ENCODE measurements at regions not wholly inside any gene's neighbourhood (a gene's known extent, or its start where the extent isn't known, plus 50 kb on each side); places are given as distances from the start of the nearest gene placed in this dataset.

GRCh38 chr22:22811016-22812009 lies 76.3 kb upstream of the IGLL5 start:
- H3K36me3 ChIP-seq (ENCODE audit: insufficient read depth, low read length): no peaks in the 10 kb centered on the region
- peaks cover 29% of the 10 kb centered on the region for H3K27me3 ChIP-seq (ENCODE audit: insufficient read depth, low read length)
- H2AFZ ChIP-seq (ENCODE audit: low read length, unreplicated experiment): no peak overlapping the region
- no peaks in the 10 kb centered on the region for H3K79me2 ChIP-seq (ENCODE audit: control insufficient read depth, insufficient read depth, low read length, unreplicated experiment)
- H3K4me3 ChIP-seq (ENCODE audit: low read depth, low read length): no peak overlapping the region
- H3K27ac ChIP-seq (ENCODE audit: low read depth, low read length): no peak overlapping the region
- no peaks in the 10 kb centered on the region for H3K4me1 ChIP-seq (ENCODE audit: control insufficient read depth, insufficient read depth, low read length, unreplicated experiment)

GRCh38 chr22:22812031-22812905 lies 75.3 kb upstream of the IGLL5 start:
- Histone ChIP-seq H3K27me3 (ENCODE audit: insufficient read depth, low read length) (peaks cover 27% of the 10 kb centered on the region), H2AFZ (ENCODE audit: low read length, unreplicated experiment) (no peak overlapping the region), H3K4me1 (ENCODE audit: control insufficient read depth, insufficient read depth, low read length, unreplicated experiment) (no peaks in the 10 kb centered on the region), H3K79me2 (ENCODE audit: control insufficient read depth, insufficient read depth, low read length, unreplicated experiment) (no peaks in the 10 kb centered on the region), H3K36me3 (ENCODE audit: insufficient read depth, low read length) (no peaks in the 10 kb centered on the region), H3K27ac (ENCODE audit: low read depth, low read length) (no peak overlapping the region), H3K4me3 (ENCODE audit: low read depth, low read length) (no peak overlapping the region)

- no peak overlapping the region for H3K4me3 ChIP-seq (ENCODE audit: low read depth, low read length)
- H3K36me3 ChIP-seq (ENCODE audit: insufficient read depth, low read length): no peaks in the 10 kb centered on the region
- H3K27ac ChIP-seq (ENCODE audit: low read depth, low read length): no peak overlapping the region
- H3K79me2 ChIP-seq (ENCODE audit: control insufficient read depth, insufficient read depth, low read length, unreplicated experiment): no peaks in the 10 kb centered on the region
- no peak overlapping the region for H2AFZ ChIP-seq (ENCODE audit: low read length, unreplicated experiment)
- H3K4me1 ChIP-seq (ENCODE audit: control insufficient read depth, insufficient read depth, low read length, unreplicated experiment): no peaks in the 10 kb centered on the region
- H3K27me3 ChIP-seq (ENCODE audit: insufficient read depth, low read length): peaks cover 28% of the 10 kb centered on the region
These were observed 74.2 kb upstream of the IGLL5 start for GRCh38 chr22:22813126-22814075.

GRCh38 chr22:22814666-22815396 lies 72.8 kb upstream of the IGLL5 start:
- Histone ChIP-seq H3K27ac (ENCODE audit: low read depth, low read length) (no peak overlapping the region), H3K79me2 (ENCODE audit: control insufficient read depth, insufficient read depth, low read length, unreplicated experiment) (no peaks in the 10 kb centered on the region), H3K27me3 (ENCODE audit: insufficient read depth, low read length) (peaks cover 19% of the 10 kb centered on the region; the same call in 1 of the 2 replicates), H2AFZ (ENCODE audit: low read length, unreplicated experiment) (no peak overlapping the region), H3K36me3 (ENCODE audit: insufficient read depth, low read length) (no peaks in the 10 kb centered on the region), H3K4me3 (ENCODE audit: low read depth, low read length) (no peak overlapping the region), H3K4me1 (ENCODE audit: control insufficient read depth, insufficient read depth, low read length, unreplicated experiment) (no peaks in the 10 kb centered on the region)

GRCh38 chr22:22815397-22816170 lies 72.0 kb upstream of the IGLL5 start:
- Histone ChIP-seq H3K27me3 (ENCODE audit: insufficient read depth, low read length) (peaks cover 19% of the 10 kb centered on the region; the same call in 1 of the 2 replicates), H2AFZ (ENCODE audit: low read length, unreplicated experiment) (no peak overlapping the region), H3K36me3 (ENCODE audit: insufficient read depth, low read length) (no peaks in the 10 kb centered on the region), H3K79me2 (ENCODE audit: control insufficient read depth, insufficient read depth, low read length, unreplicated experiment) (no peaks in the 10 kb centered on the region), H3K4me1 (ENCODE audit: control insufficient read depth, insufficient read depth, low read length, unreplicated experiment) (no peaks in the 10 kb centered on the region), H3K4me3 (ENCODE audit: low read depth, low read length) (no peak overlapping the region), H3K27ac (ENCODE audit: low read depth, low read length) (no peak overlapping the region)

- Histone ChIP-seq H3K27me3 (ENCODE audit: insufficient read depth, low read length) (peaks cover 19% of the 10 kb centered on the region; the same call in 1 of the 2 replicates), H3K36me3 (ENCODE audit: insufficient read depth, low read length) (no peaks in the 10 kb centered on the region), H3K4me3 (ENCODE audit: low read depth, low read length) (no peak overlapping the region), H3K27ac (ENCODE audit: low read depth, low read length) (no peak overlapping the region), H2AFZ (ENCODE audit: low read length, unreplicated experiment) (no peak overlapping the region), H3K4me1 (ENCODE audit: control insufficient read depth, insufficient read depth, low read length, unreplicated experiment) (no peaks in the 10 kb centered on the region), H3K79me2 (ENCODE audit: control insufficient read depth, insufficient read depth, low read length, unreplicated experiment) (no peaks in the 10 kb centered on the region)
These were observed 71.5 kb upstream of the IGLL5 start for GRCh38 chr22:22816171-22816514.

- no peaks in the 10 kb centered on the region for H3K79me2 ChIP-seq (ENCODE audit: control insufficient read depth, insufficient read depth, low read length, unreplicated experiment)
These were observed 70.7 kb upstream of the IGLL5 start for GRCh38 chr22:22816766-22817410.

GRCh38 chr22:22817468-22818201 lies 70.0 kb upstream of the IGLL5 start:
- no peak overlapping the region for H3K27ac ChIP-seq (ENCODE audit: low read depth, low read length)
- H3K4me1 ChIP-seq (ENCODE audit: control insufficient read depth, insufficient read depth, low read length, unreplicated experiment): no peaks in the 10 kb centered on the region

More at GRCh38 chr22:22816766-22817410, 70.7 kb upstream of the IGLL5 start:
- no peaks in the 10 kb centered on the region for H3K36me3 ChIP-seq (ENCODE audit: insufficient read depth, low read length)
- no peak overlapping the region for H3K4me3 ChIP-seq (ENCODE audit: low read depth, low read length)
- H3K27ac ChIP-seq (ENCODE audit: low read depth, low read length): no peak overlapping the region
- H3K27me3 ChIP-seq (ENCODE audit: insufficient read depth, low read length): peaks cover 19% of the 10 kb centered on the region; the same call in 1 of the 2 replicates
- H3K4me1 ChIP-seq (ENCODE audit: control insufficient read depth, insufficient read depth, low read length, unreplicated experiment): no peaks in the 10 kb centered on the region
- no peak overlapping the region for H2AFZ ChIP-seq (ENCODE audit: low read length, unreplicated experiment)

More at GRCh38 chr22:22817468-22818201, 70.0 kb upstream of the IGLL5 start:
- H2AFZ ChIP-seq (ENCODE audit: low read length, unreplicated experiment): no peak overlapping the region
- no peaks in the 10 kb centered on the region for H3K79me2 ChIP-seq (ENCODE audit: control insufficient read depth, insufficient read depth, low read length, unreplicated experiment)
- H3K36me3 ChIP-seq (ENCODE audit: insufficient read depth, low read length): no peaks in the 10 kb centered on the region
- H3K4me3 ChIP-seq (ENCODE audit: low read depth, low read length): no peak overlapping the region
- H3K27me3 ChIP-seq (ENCODE audit: insufficient read depth, low read length): peaks cover 19% of the 10 kb centered on the region; the same call in 1 of the 2 replicates

All from ACC112 (cell line).